Cardiac muscle cell (in vitro differentiated cells and primary cell): ENCODE measurements at regions not wholly inside any gene's neighbourhood (a gene's known extent, or its start where the extent isn't known, plus 50 kb on each side); places are given as distances from the start of the nearest gene placed in this dataset.
A peak's percentile ranks its signal among the peaks of the same experiment; 100 is the strongest.

Experiments used
- DNase-seq, 2 donors: peaks; one replicate each; pipeline versions ENCODE4 v3.0.0 to v3.0.0-alpha.2; 2010 to 2017; ENCODE audit warnings: low read depth in 1 of 2, low spot score in 1 of 2
- H3K27ac ChIP-seq: fragments of 200-600 bp; sonication (generic); 2 replicates; pipeline ENCODE4 v1.5.1; 2016
- H3K27me3 ChIP-seq: fragments of 200-600 bp; sonication (generic); 2 replicates; pipeline ENCODE4 v1.6.0; 2016; ENCODE audit warnings: control low read depth
- H3K36me3 ChIP-seq: fragments of 200-600 bp; sonication (generic); 2 replicates; pipeline ENCODE4 v1.5.1; 2016; ENCODE audit warnings: control low read depth
- H3K4me1 ChIP-seq: fragments of 200-600 bp; sonication (generic); 2 replicates; pipeline ENCODE4 v1.8.1; 2017; ENCODE audit warnings: low read depth, mild to moderate bottlenecking, mixed run types
- H3K4me3 ChIP-seq: fragments of 200-600 bp; sonication (generic); 2 replicates; pipeline ENCODE4 v1.5.1; 2016; ENCODE audit warnings: mild to moderate bottlenecking
- H3K9me3 ChIP-seq: fragments of 200-600 bp; sonication (generic); 2 replicates; pipeline ENCODE4 v1.5.1; 2017; ENCODE audit warnings: low read depth, mild to moderate bottlenecking, control low read depth
- CTCF ChIP-seq: IDR thresholded peaks from 2 replicates; pipeline ENCODE4 v1.5.1; 2012; ENCODE audit warnings: low read depth, mild to moderate bottlenecking, low read length

- Histone ChIP-seq H3K36me3 (no peaks in the 10 kb centered on the region), H3K4me1 (no peaks in the 10 kb centered on the region), H3K27ac (no peak overlapping the region), H3K27me3 (no peaks in the 10 kb centered on the region), H3K9me3 (no peaks in the 10 kb centered on the region), H3K4me3 (no peak overlapping the region)
- DNase-seq, result peak in 1 of 2 donors; percentile 85
- TF ChIP-seq CTCF, result no peak
Measured at GRCh38 chr4:137968956-137969678, 273.0 kb downstream of the SLC7A11 start.

GRCh38 chr4:137967480-137968190, 274.5 kb downstream of the SLC7A11 start:
- Histone ChIP-seq H3K4me3 (no peak overlapping the region), H3K9me3 (no peaks in the 10 kb centered on the region), H3K36me3 (no peaks in the 10 kb centered on the region), H3K27ac (no peak overlapping the region), H3K27me3 (no peaks in the 10 kb centered on the region), H3K4me1 (no peaks in the 10 kb centered on the region)
- DNase-seq, result no peak
- TF ChIP-seq CTCF, result no peak

GRCh38 chr4:137966504-137966903, 275.6 kb downstream of the SLC7A11 start:
- no peak for TF ChIP-seq CTCF
- no peak overlapping the region for H3K27ac ChIP-seq
- no peak for DNase-seq

GRCh38 chr4:137961051-137961438, 281.1 kb downstream of the SLC7A11 start:
- no peaks in the 10 kb centered on the region for H3K27me3 ChIP-seq
- no peak overlapping the region for H3K27ac ChIP-seq
- TF ChIP-seq CTCF, result no peak
- H3K36me3 ChIP-seq, result no peaks in the 10 kb centered on the region
- H3K9me3 ChIP-seq, result no peaks in the 10 kb centered on the region
- no peaks in the 10 kb centered on the region for H3K4me1 ChIP-seq
- DNase-seq, result peak in 1 of 2 donors; percentile 80
- H3K4me3 ChIP-seq, result no peak overlapping the region

More at GRCh38 chr4:137966504-137966903, 275.6 kb downstream of the SLC7A11 start:
- Histone ChIP-seq H3K27me3 (no peaks in the 10 kb centered on the region), H3K36me3 (no peaks in the 10 kb centered on the region), H3K4me1 (no peaks in the 10 kb centered on the region), H3K4me3 (no peak overlapping the region), H3K9me3 (no peaks in the 10 kb centered on the region)

GRCh38 chr4:137960371-137961050, 281.6 kb downstream of the SLC7A11 start:
- no peaks in the 10 kb centered on the region for H3K27me3 ChIP-seq
- DNase-seq, result peak in 1 of 2 donors; percentile 72
- no peaks in the 10 kb centered on the region for H3K36me3 ChIP-seq
- H3K4me3 ChIP-seq, result no peak overlapping the region
- H3K27ac ChIP-seq, result no peak overlapping the region
- no peaks in the 10 kb centered on the region for H3K9me3 ChIP-seq
- TF ChIP-seq CTCF, result no peak
- no peaks in the 10 kb centered on the region for H3K4me1 ChIP-seq
